GM21447 (cell line): ENCODE measurements at regions not wholly inside any gene's neighbourhood (a gene's known extent, or its start where the extent isn't known, plus 50 kb on each side); places are given as distances from the start of the nearest gene placed in this dataset.

ENCODE experiments used
- ATAC-seq: cut with Tn5 transposase; IDR thresholded peaks from one replicate; pipeline ENCODE4 v1.9.1; 2021; ENCODE audit not compliant: unreplicated experiment

DNA sequence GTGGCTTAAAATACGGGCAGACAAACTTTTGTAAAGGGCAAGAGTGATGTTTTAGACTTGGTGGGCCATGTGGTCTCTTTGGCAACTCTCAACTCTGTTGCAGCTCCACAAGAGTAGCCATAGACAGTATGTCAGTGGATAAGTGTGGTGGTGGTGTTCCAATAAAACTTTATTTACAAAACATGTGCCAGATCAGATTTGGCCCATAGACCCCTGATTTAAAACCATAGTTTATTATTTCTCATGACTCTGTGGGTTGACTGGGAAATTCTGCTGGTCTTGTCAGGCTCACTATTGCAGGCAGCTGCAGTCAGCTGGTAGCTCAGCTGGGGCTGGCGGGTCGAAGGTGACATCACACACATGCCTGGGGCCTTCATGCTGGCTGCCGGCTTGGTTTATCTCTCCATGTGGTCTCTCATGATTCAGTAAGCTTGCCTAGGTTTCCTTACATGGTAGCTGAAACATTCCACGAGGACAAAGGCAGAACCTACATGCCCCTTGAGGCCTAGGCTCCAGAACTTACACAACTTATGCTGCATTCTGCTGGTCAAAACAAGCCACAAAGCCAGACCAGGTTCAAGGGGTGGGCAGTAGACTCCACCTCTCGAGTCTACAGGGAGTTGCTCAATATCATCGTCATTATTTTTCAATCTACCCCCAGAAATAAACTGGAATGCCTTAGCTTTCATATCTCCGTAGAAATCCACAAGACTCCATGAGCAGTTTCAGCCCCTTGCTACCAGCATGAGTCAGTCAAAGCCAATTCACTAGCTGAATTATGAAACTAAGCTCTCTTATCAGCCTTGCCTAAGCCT is 245.7 kb downstream of the WDR11 start:
- ATAC-seq: no peak

DNA sequence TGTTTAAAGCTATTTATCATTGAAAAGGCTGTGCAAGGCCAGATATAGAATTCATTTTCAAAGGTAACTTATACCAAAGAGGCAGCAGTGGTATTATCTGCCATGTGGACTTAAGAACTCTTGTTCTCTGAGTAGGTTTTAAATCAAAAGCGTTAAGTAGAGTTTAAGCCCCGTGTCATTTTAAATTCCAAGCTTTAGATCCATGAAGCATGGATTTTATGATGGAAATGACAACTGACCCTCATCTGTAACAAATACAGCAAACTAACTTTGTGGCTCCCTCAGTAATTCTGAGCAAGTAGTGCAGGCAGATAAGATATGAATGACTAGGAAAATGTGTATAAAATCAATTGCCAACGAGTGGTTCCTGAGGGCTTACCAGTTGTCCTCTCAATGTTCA is 247.0 kb downstream of the WDR11 start:
- ATAC-seq: no peak

DNA sequence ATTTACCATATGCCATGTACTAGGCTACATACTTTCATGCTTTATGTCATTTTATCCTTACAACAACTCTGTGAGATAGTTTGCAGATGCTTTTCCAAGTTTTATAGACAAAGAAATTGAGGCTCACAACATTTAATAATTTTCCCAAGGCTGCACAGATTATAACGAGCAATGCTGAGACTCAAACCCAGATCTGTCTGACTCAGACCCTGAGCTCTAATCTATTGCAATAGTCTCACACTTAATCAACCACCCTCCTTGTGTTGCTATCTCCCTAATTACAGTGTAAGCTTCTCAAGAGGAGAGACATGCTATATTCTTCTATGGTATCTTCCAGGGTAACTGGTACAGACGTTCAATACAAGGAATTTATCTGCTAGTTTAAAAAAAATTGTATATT is 247.6 kb downstream of the WDR11 start:
- ATAC-seq: no peak

DNA sequence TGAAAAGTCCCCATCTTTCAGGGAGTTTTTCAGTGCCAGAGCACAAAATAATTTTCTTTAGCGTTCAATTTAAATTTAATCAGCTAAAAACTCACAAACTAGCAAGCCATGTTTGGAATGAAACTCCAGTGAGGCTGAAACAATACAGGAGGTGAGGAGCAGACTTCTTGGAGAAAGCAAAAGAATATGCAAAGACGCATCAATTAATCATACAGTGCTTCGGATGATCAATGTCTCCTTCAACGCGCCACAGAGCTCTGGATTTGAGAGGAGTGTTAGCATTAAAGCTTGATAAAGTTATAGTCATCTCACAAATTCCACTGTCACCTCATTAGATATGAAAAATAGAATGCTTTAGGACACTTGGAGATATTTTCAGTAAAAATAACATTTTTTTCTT is 248.0 kb downstream of the WDR11 start:
- ATAC-seq: no peak

GRCh38 chr10:121099592-121099991 is 248.4 kb downstream of the WDR11 start:
- ATAC-seq: no peak

- ATAC-seq: no peak
Observed at GRCh38 chr10:121101561-121101960, 250.4 kb downstream of the WDR11 start.

DNA sequence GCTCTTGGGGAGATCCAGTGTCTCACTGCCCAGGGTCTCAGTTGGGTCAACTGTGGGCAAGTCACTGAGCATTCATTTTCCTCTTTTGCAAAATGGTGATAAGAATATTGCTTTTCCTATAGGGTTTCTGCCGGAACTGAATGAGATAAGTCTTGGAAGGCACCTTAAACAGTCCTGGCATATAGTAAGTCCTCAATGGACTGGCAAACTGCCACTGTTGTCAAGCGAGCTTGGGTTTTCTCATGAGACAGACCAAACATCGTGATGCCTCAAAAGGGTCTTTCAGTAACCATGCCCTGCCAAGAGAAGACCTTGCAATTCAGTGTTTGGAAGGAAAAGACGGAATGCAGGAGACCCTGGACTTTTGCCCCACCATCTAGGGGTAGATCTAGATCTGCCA is 251.5 kb downstream of the WDR11 start:
- no peak for ATAC-seq

DNA sequence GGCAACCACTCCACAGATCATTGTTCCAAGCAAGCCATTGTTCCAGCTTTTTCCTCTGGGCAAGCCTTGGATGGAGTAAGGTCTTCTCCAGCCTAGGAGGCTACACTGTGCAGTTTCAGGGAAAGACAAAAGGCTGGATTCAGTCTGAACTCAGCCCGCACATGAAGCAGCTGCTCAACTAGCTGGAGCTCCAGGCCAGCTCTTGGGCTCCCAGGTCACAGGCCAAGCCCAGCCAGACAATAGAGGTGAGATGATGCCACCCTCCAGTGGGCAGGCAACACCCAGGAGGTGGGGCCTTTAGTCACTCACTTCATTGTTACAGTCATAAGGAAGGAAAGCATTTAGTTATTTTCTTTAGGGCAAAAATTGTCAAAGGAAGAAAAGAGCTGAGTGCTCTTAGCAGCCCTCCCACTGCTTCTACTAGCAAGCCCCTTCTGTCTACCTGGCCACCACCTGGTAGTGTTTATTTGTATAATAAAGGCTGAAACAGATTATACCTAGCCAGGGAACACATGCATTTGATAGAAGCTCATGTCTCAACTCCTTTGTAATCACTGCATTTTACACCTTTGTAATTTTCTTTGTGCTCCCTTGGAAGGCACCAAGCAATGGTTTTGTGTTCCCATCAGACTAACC is 253.4 kb downstream of the WDR11 start:
- ATAC-seq: no peak

GRCh38 chr10:121106611-121107010 is 255.4 kb downstream of the WDR11 start:
- no peak for ATAC-seq

DNA sequence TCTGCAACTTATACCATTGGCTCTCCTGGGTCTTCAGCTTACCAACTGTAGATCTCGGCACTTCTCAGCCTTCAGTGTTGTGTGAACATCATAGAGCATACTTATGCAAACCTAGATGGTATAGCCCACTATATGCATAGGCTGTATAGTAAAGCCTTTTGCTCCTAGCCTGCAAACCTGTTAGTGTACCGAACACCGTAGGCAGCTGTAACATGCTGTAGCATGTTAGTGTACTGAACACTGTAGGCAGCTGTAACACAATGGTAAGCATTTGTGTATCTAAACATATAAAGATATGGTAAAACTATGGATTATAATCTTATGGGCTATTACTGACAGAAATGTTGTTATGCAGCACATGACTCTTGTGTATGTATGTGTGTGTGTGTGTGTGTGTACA is 256.9 kb downstream of the WDR11 start:
- no peak for ATAC-seq

GRCh38 chr10:121110369-121110768 is 259.2 kb downstream of the WDR11 start:
- no peak for ATAC-seq

GRCh38 chr10:121112136-121112535 is 261.0 kb downstream of the WDR11 start:
- no peak for ATAC-seq

DNA sequence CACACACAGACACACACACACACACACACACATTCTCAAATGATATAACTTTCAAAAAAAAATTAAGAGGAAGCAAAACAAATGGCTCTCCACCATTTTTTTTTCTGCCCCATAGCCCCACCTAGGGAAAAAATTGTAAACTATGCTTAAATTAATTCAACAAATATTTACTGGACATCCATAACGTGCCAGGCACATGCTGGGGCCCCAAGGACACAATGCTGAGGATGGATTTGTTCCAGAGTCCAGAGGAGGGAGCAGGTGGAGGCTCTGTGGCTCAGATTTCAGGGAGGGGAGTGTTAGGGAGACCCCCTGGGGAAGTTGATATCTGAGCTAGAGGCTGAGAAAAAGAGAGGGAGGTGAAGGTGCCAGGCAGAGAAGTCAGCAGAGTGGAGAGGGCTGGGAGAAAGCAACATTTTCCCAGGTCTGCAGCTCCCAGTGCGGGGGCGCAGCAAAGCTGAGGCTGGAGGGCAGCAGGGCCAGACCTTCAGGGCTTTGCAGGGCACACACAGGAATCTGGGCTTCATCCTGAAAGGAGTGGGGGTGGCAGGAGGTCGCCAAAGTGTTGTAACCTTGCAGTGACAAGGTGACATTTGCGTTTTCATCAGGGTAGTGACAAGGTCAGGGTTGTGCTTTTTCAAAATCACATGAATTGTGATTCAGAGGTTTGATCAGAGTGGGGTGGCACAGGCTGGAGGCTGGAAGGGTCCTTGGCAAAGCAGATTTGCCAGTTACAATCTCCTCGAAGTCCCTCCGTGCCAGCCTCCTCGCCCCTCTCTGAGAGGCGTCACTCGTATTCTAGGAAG is 261.6 kb downstream of the WDR11 start:
- no peak for ATAC-seq

DNA sequence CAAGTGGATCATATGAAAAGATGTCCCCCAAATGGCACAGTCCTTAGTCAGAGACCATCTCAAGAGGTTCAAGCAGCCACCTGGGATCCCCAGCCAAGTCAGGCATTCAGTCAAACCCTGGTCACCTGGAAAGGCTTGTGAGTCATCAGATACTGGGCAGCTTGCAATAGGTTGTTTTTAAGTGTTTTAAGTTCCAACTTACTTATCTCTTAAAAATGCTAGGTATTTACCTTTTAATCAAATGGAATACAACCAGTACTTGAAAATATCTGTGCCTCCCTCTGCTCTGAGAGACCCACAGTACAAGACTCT is 262.2 kb downstream of the WDR11 start:
- no peak for ATAC-seq

- no peak for ATAC-seq
Observed at GRCh38 chr10:121113911-121114310, 262.7 kb downstream of the WDR11 start.

DNA sequence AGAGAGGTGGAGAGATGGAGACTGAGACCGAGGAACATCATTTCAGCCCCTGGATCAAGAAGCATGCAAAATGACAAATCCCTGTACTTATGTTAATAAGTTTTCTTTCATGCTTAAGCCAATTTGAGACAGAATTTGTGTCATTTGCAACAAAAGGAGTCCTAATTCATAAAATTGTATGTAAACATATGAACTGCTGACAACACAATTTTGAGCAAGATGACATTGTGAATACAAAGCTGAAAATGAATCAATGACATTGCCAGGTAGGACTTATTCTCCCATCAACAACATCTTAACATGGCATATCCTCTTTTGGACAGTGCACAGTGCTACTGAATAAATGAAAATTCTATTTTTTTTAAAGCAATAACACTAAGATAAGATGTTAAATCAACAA is 264.0 kb downstream of the WDR11 start:
- ATAC-seq: no peak

GRCh38 chr10:121121462-121121861 is 270.3 kb downstream of the WDR11 start:
- ATAC-seq: no peak

- ATAC-seq: no peak
Observed at GRCh38 chr10:121127151-121127906, 276.2 kb downstream of the WDR11 start.

DNA sequence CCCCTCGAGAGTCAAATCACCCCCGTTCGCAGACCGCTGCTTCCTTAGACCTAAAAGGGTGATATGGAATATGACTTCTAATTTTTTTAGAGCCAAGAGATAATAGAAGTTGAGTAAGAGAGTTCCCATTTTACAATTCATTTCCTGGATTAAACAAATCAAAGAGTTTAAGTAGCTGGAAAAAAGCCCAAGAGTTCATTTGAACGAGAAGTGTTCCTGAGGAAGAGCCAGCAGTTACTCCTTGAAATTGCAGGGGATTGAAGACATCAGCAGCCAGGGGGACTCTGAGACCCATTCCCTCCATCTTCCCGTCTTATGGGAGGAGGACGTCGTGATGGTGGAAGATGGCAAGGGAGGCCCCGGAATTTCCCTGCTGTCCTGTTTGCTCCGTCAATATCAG is 277.0 kb downstream of the WDR11 start:
- ATAC-seq: no peak

GRCh38 chr10:121129266-121129665 is 278.1 kb downstream of the WDR11 start:
- ATAC-seq: no peak

DNA sequence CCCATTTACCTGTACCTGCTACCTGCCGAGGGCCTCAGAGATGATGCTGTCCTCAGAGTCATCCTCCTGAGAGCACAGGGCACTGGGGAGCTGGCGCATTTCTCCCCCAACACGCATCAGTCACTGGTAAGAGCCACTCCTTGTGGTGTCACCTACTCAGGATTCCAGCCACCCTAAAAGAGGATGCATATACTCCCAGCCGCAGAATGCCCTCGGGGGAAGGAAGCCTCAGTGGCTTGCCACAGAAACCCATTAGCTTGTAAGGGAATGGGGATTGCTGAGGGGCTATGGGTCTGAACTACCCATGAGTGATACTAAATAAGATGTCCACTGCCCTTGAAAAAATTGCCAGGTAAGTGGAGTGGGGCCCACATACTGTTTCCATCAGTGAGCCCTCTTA is 279.2 kb downstream of the WDR11 start:
- no peak for ATAC-seq
